WI38 (cell line): ENCODE measurements at regions not wholly inside any gene's neighbourhood (a gene's known extent, or its start where the extent isn't known, plus 50 kb on each side); places are given as distances from the start of the nearest gene placed in this dataset.

Source experiments
- H3K4me3 ChIP-seq: 2 replicates; pipeline ENCODE4 v1.5.1; 2011; ENCODE audit warnings: low read depth, mild to moderate bottlenecking, control low read depth, low read length
- CTCF ChIP-seq: IDR thresholded peaks from 2 replicates; pipeline ENCODE4 v1.5.1; 2012; ENCODE audit warnings: low read depth, mild to moderate bottlenecking, control low read depth, low read length

- H3K4me3 ChIP-seq: no peak overlapping the region
- TF ChIP-seq CTCF: no peak
Measured at GRCh38 chr3:182058488-182058887, 346.8 kb downstream of the SOX2 start.

DNA sequence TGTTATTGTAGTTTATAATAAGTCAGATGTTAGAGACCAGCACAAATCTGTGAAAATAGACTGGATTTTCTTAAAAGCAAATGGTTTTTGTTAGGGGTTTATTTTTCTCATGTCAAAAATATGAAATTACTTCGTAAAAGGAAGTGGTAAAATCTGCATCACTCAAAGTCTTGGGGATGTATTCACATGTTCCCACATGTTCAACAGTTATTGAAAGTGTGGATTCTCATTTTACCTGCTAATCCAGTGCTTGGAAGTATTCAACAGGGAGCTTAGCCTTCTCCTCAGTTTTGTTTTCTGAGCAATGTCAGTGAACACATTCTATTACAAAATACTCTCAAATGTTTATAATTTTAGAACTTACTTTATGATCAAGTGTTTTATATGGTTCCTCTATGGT is 352.0 kb downstream of the SOX2 start:
- H3K4me3 ChIP-seq: no peak overlapping the region
- no peak for TF ChIP-seq CTCF

GRCh38 chr3:182067423-182067822 is 355.7 kb downstream of the SOX2 start:
- no peak for TF ChIP-seq CTCF
- no peak overlapping the region for H3K4me3 ChIP-seq

DNA sequence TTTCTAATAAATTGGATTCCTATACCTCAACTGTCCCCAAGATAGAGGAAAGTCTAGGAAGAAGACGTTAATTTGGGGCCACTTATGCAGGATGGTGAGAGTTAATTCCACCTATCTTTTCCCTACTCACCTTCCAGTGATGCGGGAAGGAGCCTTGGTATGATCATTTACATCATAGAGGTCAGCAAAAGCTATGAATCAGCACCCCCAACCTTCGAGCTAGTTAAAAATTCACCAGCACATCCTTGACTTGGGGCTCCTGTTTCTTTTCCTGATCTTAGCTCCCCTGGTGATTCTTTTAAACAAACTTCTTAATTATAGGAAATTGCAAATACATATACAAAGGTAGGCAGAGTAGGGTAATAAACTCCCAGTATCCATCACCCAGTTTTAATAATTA is 366.6 kb downstream of the SOX2 start:
- TF ChIP-seq CTCF: no peak
- no peak overlapping the region for H3K4me3 ChIP-seq

DNA sequence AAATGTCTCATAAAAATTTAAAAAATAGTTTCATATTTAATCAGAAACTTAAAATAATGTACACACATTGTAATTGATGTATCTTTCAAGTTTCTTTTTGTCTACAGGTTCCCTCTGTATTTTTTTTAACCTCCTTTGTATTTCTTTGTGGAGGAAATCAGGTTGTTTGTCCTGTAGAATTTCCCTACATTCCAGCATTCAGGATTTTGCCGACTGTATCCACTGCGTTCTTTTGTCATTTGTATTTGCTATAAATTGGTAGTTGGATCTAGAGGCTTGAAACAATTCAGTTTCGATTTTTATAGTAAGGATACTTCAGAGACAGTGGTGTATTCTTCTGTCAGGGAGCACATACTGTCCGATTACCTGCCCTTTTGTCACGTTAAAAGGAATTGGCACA is 367.2 kb downstream of the SOX2 start:
- no peak for TF ChIP-seq CTCF
- H3K4me3 ChIP-seq: no peak overlapping the region

DNA sequence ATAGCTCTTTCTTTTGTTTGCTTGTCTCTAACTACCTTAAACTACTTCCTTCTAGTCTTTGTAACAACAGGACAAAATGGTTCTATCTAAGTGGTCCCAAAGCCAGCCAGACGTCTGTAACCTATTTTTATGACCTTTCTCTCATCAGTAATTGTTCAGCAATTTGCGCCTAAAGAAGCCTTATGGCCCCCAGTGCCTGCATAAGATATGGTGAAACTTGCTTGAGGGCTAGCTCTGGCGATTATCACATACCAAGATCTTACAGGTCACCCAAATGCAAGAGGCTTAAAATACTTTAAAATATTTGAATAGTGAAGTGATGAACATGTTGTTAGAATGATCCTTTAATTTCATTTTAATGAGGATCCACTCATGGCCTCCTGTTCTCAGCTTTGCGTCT is 369.4 kb downstream of the SOX2 start:
- H3K4me3 ChIP-seq: no peak overlapping the region
- no peak for TF ChIP-seq CTCF

GRCh38 chr3:182083112-182083511 is 371.4 kb downstream of the SOX2 start:
- no peak overlapping the region for H3K4me3 ChIP-seq
- no peak for TF ChIP-seq CTCF
